Osteocyte (in vitro differentiated cells): ENCODE measurements at regions not wholly inside any gene's neighbourhood (a gene's known extent, or its start where the extent isn't known, plus 50 kb on each side); places are given as distances from the start of the nearest gene placed in this dataset.

Source experiments
- DNase-seq: peaks from one replicate; pipeline ENCODE4 v3.0.0; 2021; ENCODE audit warnings: mixed read lengths; ENCODE audit not compliant: unreplicated experiment; ENCODE audit errors: extremely low spot score
- H3K27ac Mint-ChIP-seq: one replicate; pipeline ENCODE4 v1.8.0; 2021; ENCODE audit warnings: mild to moderate bottlenecking, mixed read lengths; ENCODE audit not compliant: unreplicated experiment
- H3K27me3 Mint-ChIP-seq: one replicate; pipeline ENCODE4 v1.8.0; 2021; ENCODE audit warnings: mixed read lengths; ENCODE audit not compliant: unreplicated experiment
- H3K36me3 Mint-ChIP-seq: one replicate; pipeline ENCODE4 v1.8.0; 2021; ENCODE audit warnings: mixed read lengths; ENCODE audit not compliant: unreplicated experiment
- H3K4me1 Mint-ChIP-seq: one replicate; pipeline ENCODE4 v1.8.0; 2021; ENCODE audit warnings: mixed read lengths; ENCODE audit not compliant: unreplicated experiment
- H3K4me3 Mint-ChIP-seq: one replicate; pipeline ENCODE4 v1.8.0; 2021; ENCODE audit warnings: mild to moderate bottlenecking, moderate library complexity, mixed read lengths; ENCODE audit not compliant: unreplicated experiment
- H3K9me3 Mint-ChIP-seq: one replicate; pipeline ENCODE4 v1.8.0; 2021; ENCODE audit warnings: mixed read lengths; ENCODE audit not compliant: unreplicated experiment
- TF ChIP-seq, protein P1 (sequence below): fragments of 200-600 bp; sonication (generic); IDR thresholded peaks from 2 replicates; pipeline ENCODE4 v1.5.0; 2021; ENCODE audit warnings: antibody characterized with exemption, mild to moderate bottlenecking, moderate library complexity

DNA sequence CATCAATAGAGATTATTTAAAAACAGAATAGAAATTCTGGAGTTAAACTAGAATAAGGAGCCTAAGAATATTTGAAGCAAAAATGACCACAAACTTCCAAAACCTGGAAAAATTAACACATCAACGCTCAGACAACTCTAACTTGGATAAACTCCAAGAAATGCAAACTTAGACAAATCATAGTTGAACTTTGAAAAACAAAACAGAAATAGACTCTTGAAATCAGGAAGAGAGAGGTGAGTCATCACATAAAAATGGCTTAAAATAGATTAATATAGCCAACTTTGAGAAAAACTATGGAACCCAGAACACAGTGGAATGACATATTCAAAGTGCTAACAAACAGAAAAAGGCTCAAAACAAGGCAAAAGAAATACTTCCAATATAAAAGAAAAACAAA is 974.2 kb downstream of the JRKL start:
- peaks cover 26% of the 10 kb centered on the region for H3K9me3 Mint-ChIP-seq
- peaks cover 25% of the 10 kb centered on the region for H3K4me1 Mint-ChIP-seq
- TF ChIP-seq, protein P1, sequence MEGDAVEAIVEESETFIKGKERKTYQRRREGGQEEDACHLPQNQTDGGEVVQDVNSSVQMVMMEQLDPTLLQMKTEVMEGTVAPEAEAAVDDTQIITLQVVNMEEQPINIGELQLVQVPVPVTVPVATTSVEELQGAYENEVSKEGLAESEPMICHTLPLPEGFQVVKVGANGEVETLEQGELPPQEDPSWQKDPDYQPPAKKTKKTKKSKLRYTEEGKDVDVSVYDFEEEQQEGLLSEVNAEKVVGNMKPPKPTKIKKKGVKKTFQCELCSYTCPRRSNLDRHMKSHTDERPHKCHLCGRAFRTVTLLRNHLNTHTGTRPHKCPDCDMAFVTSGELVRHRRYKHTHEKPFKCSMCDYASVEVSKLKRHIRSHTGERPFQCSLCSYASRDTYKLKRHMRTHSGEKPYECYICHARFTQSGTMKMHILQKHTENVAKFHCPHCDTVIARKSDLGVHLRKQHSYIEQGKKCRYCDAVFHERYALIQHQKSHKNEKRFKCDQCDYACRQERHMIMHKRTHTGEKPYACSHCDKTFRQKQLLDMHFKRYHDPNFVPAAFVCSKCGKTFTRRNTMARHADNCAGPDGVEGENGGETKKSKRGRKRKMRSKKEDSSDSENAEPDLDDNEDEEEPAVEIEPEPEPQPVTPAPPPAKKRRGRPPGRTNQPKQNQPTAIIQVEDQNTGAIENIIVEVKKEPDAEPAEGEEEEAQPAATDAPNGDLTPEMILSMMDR, result no peak
- no peaks in the 10 kb centered on the region for H3K27me3 Mint-ChIP-seq
- no peak for DNase-seq
- H3K27ac Mint-ChIP-seq, result no peak overlapping the region
- no peaks in the 10 kb centered on the region for H3K36me3 Mint-ChIP-seq
- H3K4me3 Mint-ChIP-seq, result no peak overlapping the region

DNA sequence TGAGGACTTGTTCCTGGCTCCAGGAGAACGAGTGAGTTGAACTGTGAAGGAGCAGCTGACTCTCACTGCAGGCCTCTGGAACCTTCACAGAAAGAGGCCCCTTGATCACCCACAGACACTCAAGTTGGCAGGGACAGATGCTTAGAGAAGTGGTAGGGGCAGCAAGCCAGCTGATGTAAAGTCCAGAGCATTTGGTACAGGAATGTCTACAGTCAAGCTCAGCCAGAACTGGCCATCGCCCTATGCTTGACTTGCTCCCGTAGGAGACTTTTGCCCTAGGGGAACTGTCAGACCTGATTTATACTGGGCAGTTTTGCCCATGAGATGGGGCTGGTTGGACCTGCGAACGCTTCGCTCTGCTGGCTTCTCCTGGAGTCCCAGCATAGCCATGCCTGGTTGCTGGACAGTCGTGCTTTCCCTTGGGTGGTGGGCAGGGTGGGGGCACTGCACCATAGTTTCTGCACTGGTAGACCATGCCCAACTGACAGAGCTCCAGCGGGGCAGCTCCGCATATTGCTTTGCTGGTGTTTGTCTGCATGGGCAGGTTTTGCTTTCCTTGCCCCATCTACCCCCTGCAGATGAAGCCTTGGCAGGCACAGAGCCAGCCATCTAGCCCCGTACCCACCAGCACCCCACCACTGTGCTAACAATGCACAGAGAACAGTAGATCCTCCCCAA is 977.7 kb downstream of the JRKL start:
- no peak for DNase-seq
- no peak overlapping the region for H3K4me3 Mint-ChIP-seq
- TF ChIP-seq, protein P1, result no peak
- H3K36me3 Mint-ChIP-seq, result no peaks in the 10 kb centered on the region
- peaks cover 15% of the 10 kb centered on the region for H3K4me1 Mint-ChIP-seq
- H3K27me3 Mint-ChIP-seq, result peaks cover 9% of the 10 kb centered on the region
- H3K27ac Mint-ChIP-seq, result no peak overlapping the region
- H3K9me3 Mint-ChIP-seq, result peaks cover 36% of the 10 kb centered on the region

DNA sequence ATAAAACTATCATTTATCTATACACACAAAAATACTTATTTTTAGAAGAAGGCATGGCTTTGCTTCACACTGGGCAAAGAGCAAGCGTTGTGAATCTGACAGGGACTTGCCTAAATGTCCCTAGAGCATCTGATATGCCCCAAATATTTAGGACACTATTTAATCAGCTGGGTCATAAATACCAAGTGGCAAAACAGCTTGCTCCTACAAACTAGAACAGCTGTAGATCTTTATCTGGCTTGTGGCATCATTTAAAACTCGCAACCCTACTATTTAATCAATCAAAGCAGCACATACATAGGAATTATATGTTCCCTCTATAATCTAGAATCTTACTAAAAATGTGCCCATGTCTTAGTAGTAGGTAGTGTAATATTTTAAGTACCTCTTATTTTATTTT is 999.5 kb downstream of the JRKL start:
- DNase-seq, result no peak
- no peaks in the 10 kb centered on the region for H3K36me3 Mint-ChIP-seq
- no peak overlapping the region for H3K27ac Mint-ChIP-seq
- TF ChIP-seq, protein P1, result no peak
- H3K4me3 Mint-ChIP-seq, result no peak overlapping the region
- H3K9me3 Mint-ChIP-seq, result peaks cover 4% of the 10 kb centered on the region
- no peaks in the 10 kb centered on the region for H3K27me3 Mint-ChIP-seq
- no peaks in the 10 kb centered on the region for H3K4me1 Mint-ChIP-seq

DNA sequence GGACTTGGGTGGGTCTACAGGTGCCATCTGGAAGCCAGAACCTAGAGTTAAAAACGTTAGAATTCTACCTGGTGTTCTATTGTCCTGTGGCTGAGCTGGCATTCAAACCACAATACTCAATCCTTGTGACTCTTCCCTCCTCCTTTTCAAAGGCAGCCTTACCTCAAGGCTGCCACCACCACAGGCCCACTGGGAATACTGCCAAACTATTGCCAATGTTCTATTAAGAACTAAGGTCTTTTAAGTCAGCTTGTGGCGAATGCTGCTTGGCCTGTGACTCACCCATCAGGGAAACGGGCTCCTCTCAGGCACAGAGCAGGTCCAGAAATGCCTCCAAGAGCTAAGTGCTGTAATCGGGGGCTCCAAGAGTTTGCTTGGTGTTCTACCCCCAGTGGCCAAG is 1008.4 kb downstream of the JRKL start:
- TF ChIP-seq, protein P1, result no peak
- H3K27me3 Mint-ChIP-seq, result no peaks in the 10 kb centered on the region
- no peaks in the 10 kb centered on the region for H3K36me3 Mint-ChIP-seq
- H3K4me1 Mint-ChIP-seq, result no peaks in the 10 kb centered on the region
- H3K9me3 Mint-ChIP-seq, result peaks cover 4% of the 10 kb centered on the region
- H3K4me3 Mint-ChIP-seq, result no peak overlapping the region
- DNase-seq, result no peak
- no peak overlapping the region for H3K27ac Mint-ChIP-seq

DNA sequence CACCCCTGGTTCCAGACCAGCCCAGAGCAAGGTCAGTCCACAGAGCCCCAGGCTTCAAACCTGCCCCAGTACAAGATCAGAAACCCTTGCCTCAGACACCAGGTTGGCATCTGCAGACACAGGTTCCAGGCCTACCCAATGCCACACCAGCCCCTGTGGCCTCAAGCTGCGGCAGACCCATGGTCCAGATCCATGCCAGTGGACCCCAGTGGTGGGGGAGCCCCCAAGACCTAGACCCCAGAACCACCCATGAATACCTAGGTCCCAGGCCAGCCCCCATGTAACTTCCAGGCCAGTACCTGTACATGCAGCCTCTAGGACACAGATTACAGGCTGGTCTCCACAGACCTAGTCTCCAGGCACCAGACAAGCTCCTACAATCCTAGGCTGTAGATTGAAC is 1019.3 kb downstream of the JRKL start:
- peaks cover 3% of the 10 kb centered on the region for H3K27me3 Mint-ChIP-seq

More for the DNA sequence above, 1019.3 kb downstream of the JRKL start:
- TF ChIP-seq, protein P1, result no peak
- no peaks in the 10 kb centered on the region for H3K4me1 Mint-ChIP-seq
- DNase-seq, result no peak
- no peak overlapping the region for H3K27ac Mint-ChIP-seq
- H3K4me3 Mint-ChIP-seq, result no peak overlapping the region
- peaks cover 9% of the 10 kb centered on the region for H3K9me3 Mint-ChIP-seq
- H3K36me3 Mint-ChIP-seq, result no peaks in the 10 kb centered on the region
